Inflammatory macrophage treated with lipopolysaccharide for 1 hour (primary cell): ENCODE measurements at regions not wholly inside any gene's neighbourhood (a gene's known extent, or its start where the extent isn't known, plus 50 kb on each side); places are given as distances from the start of the nearest gene placed in this dataset.

Experiments used
- DNase-seq, 2 donors: peaks; one replicate each; pipeline ENCODE4 v3.0.0-alpha.2; 2020 to 2022

GRCh38 chr14:84657911-84658310 is 872.0 kb upstream of the FLRT2 start:
- no peak for DNase-seq

GRCh38 chr14:84670796-84671195 is 859.1 kb upstream of the FLRT2 start:
- no peak for DNase-seq

- DNase-seq, result no peak
Observed at GRCh38 chr14:84671776-84672175, 858.2 kb upstream of the FLRT2 start.

GRCh38 chr14:84674636-84675035 is 855.3 kb upstream of the FLRT2 start:
- DNase-seq, result no peak

GRCh38 chr14:84686550-84686949 is 843.4 kb upstream of the FLRT2 start:
- no peak for DNase-seq

- DNase-seq, result no peak
Observed at GRCh38 chr14:84688297-84689025, 841.5 kb upstream of the FLRT2 start.

- no peak for DNase-seq
Observed at GRCh38 chr14:84694161-84694560, 835.8 kb upstream of the FLRT2 start.

- no peak for DNase-seq
Observed at GRCh38 chr14:84704601-84705000, 825.3 kb upstream of the FLRT2 start.

- DNase-seq, result no peak
Observed at GRCh38 chr14:84707830-84708229, 822.1 kb upstream of the FLRT2 start.

GRCh38 chr14:84708865-84709264 is 821.1 kb upstream of the FLRT2 start:
- DNase-seq, result no peak

- no peak for DNase-seq
Observed at GRCh38 chr14:84726471-84726870, 803.5 kb upstream of the FLRT2 start.

- DNase-seq, result no peak
Observed at GRCh38 chr14:84749191-84749955, 780.6 kb upstream of the FLRT2 start.

GRCh38 chr14:84750284-84750683 is 779.7 kb upstream of the FLRT2 start:
- DNase-seq, result no peak

GRCh38 chr14:84750763-84751554 is 779.0 kb upstream of the FLRT2 start:
- no peak for DNase-seq

- DNase-seq, result no peak
Observed at GRCh38 chr14:84751745-84752144, 778.2 kb upstream of the FLRT2 start.

GRCh38 chr14:84760489-84761126 is 769.3 kb upstream of the FLRT2 start:
- DNase-seq, result no peak

- no peak for DNase-seq
Observed at GRCh38 chr14:84767434-84767833, 762.5 kb upstream of the FLRT2 start.

- DNase-seq, result no peak
Observed at GRCh38 chr14:84770030-84770429, 759.9 kb upstream of the FLRT2 start.

GRCh38 chr14:84777356-84777755 is 752.6 kb upstream of the FLRT2 start:
- no peak for DNase-seq

GRCh38 chr14:84782902-84783301 is 747.0 kb upstream of the FLRT2 start:
- DNase-seq, result no peak

GRCh38 chr14:84783511-84783910 is 746.4 kb upstream of the FLRT2 start:
- no peak for DNase-seq

GRCh38 chr14:84785996-84786395 is 743.9 kb upstream of the FLRT2 start:
- no peak for DNase-seq

- DNase-seq, result no peak
Observed at GRCh38 chr14:84789012-84789411, 740.9 kb upstream of the FLRT2 start.
